OCI-M1 (cell line): ENCODE measurements at regions not wholly inside any gene's neighbourhood (a gene's known extent, or its start where the extent isn't known, plus 50 kb on each side); places are given as distances from the start of the nearest gene placed in this dataset.

Source experiments
- DNase-seq: peaks from one replicate; lab custom pipeline; 2025; lab: John Stamatoyannopoulos, UW

DNA sequence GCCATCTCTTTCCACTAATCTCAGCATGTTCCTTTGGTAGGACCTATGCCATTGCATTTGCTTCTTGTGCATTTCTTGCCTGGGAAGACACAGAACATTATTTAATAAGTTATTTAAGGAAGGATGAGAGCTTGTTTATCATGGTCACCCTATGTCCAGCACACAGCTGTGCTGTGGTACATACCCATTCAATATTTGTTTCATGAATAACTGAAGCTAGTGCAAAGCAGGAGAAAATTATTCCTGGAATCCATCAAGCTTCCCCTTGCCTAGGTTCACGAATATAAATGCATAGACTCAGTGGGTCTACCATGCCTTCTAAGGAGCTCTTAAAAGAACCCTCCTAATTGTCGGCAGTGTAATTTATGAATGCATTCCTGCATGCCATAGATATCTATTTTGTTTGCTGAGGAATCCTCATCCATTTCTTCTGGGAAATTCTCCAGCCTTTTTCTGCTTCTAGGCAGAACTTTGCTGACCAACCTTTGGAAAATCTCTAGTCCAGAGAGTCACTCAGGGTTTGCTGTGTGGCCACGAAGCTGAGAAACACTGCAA, 599.8 kb upstream of the TMEM132C start:
- DNase-seq = no peak

DNA sequence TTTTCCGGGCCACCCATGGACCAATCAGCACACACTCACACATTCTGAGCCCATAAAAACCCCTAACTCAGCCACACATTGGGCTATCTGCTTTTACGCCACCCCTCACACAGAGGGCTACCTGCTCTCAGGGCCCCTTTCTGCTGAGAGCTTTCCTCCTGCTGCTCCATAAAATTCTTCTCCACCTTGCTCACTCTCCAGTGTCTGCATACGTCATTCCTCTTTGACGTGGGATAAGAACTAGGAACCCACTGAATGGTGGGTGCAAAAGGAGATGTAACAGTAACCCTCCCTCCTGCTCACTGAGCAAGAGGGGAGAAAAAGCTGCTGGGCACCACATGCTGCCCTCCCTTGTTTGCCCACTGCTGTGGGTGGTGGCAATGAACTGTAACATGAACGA, 596.7 kb upstream of the TMEM132C start:
- DNase-seq = no peak

DNA sequence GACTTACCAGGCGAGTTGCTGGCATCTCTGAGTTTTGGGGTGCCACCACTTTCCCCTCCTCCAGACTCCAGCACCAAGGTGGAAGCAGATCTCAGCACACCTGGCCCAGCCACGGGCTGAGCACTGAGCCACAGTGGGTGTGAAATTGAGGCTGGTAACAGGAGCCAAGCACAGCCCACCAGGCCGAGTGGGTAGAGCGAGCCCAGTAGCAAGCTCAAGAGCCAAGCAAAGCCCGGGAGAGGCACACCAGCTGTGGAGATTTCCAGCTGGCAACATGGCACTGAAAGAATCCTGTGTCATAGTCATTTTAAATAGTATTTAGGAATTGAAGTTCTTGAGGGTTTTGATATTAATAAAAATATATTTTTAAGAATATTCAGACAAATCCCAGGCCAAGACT, 596.2 kb upstream of the TMEM132C start:
- no peak for DNase-seq

DNA sequence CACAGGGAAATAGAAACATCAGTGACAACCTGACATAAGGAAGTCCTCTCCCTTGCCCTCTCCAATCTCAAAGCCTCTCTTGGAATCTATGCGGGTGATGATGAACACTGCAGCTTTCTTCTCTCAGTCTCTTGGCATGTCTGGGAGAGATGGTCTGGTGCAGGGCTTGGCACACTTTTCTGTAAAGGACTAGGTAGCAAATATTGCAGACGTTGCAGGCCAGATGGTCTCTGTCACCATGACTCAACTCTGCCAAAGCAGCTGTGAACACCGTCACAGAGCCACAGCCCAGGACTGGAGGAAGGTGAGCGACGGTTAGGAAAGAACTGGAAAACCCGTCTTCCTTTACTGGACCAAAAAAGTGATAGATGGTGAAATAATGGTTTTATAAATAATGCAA, 591.0 kb upstream of the TMEM132C start:
- DNase-seq = no peak

DNA sequence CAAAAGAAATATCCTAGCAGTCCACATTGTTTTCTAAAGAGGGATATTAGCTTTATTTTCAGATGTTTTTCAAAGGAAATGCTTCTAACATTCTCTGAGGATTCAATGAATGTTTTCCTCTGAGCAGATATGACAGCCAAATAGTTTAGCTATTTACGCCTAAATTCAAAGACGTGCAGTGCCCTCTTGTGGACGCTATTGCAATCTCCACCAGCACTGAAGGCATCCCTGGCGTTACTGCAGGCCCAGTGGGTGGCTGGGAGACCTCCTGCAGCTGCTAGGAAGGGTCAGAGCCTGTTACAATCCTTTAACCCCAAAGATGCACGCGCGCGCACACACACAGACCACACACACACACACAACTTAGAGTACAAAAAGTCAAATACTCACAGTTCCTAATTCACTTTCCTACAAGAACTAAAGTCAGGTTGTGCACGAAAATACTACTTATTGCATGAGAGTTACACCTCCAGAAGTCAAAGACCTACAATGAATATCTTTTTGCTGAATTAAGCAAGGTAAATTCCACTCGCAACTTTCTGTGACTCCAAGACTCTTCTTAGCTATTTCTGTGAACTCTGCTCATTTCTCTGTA, 589.3 kb upstream of the TMEM132C start:
- DNase-seq = peak; percentile 92

DNA sequence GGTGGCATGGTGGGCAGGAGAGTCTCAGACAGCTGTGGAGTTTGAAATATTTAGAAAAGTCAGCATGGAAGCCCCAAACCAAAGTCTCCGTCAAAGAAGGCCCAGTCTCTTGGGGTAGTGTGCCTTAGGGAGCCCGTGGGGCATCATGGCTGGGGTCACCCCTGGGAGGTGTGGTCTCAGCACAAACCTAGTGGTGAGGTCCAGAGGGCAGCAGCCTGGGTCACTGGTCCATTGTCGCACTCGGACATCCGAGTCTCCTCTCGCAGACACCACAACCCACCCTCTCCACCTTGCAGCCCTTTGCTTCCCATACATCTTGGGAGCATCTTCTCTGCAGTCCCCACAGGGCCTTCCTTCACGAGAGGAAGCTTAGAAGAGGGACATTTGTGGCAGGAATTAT, 588.0 kb upstream of the TMEM132C start:
- DNase-seq = no peak

DNA sequence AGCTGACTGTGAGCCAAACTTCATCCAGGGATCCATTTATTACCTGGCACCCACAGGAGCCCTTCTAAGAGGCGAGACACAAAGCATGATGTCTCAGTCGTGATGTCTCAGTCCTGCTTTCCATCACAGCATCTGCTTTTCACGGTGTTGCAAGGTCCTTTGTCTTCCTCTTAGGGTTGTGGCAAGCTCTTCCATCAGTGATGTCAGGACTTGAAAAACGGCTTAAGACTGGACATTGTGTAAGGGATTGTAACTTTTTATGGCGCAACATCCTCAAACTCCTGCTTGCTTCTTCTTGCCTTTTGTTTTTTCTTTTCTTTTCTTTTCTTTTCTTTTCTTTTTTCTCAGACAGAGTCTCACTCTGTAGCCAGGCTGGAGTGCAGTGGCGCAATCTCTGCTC, 586.5 kb upstream of the TMEM132C start:
- no peak for DNase-seq

DNA sequence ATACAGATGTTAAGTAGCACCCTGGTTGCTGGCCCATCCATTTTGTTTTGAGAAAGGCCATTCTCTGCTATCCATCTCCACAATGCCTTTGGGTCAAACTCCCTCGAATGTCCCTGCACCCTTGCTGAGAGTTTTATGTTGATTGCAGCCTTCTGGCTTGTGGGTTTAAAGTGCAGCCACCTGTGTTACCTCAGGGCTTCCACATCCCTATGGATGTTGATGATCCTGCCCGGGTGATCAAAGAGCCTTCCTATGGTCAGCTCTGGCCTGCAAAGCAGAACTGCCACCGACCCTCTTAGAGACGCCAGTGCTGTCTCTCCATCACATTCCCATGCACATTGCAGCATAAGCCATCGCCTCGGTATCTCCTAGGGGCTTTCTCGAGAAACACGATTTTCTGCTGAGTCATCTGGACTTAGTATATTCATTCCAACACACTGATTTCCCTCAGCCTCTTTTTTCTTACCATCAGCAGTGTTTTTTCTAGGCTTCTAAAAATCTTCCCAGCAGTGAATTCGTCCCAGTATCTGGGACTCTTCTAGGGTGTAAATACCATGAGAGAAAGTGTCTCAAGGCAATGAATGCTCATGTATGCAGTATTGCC, 585.7 kb upstream of the TMEM132C start:
- no peak for DNase-seq

DNA sequence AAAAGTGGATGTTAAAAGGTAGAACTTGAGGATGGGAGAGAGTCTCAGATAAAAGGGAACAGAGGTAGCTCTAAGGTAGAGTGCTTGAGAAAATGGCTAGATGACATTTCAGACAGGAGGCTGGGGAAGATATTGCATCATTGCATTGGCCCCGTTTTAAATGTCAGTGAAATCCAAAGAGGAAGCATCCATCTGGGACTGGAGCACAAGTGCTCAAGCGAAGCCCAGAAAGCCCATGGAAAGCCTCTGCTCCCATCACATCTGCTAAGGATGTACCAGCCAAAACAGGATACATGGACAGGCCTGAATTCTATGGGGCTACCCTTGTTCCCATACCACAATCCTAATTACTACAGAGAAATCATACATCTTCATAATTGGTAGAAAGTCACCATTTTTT, 581.5 kb upstream of the TMEM132C start:
- DNase-seq = no peak

DNA sequence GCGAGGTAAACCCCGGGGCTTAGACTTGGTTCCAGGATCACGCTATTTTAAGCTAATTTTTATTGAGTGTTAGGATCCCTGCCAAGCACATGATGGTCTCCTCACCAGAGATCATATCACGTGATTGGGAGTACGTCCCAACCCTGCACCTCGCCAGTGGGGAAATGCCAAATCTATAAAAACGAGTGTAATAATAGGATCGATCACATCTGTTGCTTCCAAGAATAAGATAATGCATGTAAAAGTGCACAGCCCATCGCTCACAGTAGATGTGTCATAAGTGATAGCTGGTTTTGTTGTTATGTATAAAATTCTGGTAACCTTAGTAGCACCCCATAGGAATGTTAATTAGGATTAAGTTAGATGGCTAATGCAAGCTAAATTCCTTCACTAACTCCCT, 581.0 kb upstream of the TMEM132C start:
- DNase-seq = no peak

DNA sequence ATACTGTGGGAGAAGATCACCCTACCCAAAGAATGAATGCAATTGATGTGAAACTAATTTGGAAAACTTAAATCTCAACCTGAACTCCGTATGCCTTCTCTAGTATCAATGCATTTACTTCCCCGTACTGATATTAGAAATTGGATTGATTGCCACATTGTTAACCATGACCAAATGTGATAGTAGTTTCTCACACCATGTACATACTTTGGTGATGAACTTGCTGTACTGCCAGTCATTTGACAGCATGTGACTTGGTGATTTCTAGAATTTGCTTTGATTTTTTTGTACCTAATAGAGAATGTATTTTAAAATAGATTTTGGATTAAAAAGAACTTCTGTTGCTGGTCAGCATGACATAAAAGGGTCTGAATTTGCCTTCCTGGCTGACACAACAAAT, 579.8 kb upstream of the TMEM132C start:
- DNase-seq = no peak

DNA sequence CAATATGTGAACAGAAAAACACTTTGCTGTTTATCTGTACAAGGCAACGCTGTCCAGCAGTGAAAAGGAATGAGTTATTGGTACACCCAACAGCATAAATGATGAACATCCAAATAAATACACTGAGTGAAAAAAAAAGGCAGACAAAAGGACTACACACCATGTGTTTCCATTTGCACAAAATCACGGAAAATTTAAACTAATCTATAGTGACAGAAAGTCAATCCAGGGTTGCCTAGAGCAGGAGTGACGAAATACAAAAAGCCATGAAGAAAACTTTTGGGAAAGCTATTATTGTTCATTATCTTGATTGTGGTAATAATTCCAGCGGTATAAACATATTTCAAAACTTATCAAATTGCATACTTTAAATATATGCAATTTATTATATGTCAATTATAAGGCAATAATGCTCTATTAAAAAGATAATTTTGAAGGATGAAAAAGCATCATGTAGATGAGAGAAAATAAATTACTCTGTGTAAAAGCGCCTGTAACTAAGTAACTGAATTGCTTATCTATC, 578.0 kb upstream of the TMEM132C start:
- DNase-seq = no peak

DNA sequence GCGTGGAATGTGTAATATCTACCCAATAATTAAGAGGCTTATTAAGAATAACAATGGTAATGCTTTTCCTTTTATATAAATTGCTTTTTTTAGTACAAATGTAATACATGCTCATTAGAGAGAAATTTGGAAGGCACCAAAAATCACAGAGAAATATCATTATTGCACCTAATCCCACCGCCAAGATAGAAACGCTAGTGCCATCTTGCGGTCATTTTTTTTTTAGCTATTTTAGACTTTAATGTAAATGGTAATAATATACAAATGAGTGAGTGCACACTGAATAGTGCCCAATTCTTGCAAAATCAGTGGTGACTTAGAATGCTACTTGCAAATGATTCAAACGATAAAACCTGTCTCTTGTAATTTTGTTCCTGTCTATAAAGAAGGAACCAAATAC, 576.8 kb upstream of the TMEM132C start:
- peak; percentile 69 for DNase-seq

DNA sequence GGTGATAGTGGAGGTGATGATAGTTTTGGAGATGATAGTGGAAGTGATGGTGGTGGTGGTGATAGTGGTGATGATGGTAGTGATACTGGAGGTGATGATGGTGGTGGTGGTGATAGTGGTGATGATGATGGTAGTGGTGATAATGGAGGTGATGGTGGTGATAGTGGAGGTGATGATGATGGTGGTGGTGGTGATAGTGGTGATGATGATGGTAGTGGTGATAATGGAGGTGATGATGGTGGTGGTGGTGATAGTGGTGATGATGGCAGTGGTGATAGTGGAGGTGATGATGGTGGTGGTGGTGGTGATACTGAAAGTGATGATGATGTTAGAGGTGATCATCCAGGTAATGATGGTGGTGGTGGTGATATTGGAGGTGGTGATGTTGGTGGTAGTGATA, 570.0 kb upstream of the TMEM132C start:
- DNase-seq = no peak

DNA sequence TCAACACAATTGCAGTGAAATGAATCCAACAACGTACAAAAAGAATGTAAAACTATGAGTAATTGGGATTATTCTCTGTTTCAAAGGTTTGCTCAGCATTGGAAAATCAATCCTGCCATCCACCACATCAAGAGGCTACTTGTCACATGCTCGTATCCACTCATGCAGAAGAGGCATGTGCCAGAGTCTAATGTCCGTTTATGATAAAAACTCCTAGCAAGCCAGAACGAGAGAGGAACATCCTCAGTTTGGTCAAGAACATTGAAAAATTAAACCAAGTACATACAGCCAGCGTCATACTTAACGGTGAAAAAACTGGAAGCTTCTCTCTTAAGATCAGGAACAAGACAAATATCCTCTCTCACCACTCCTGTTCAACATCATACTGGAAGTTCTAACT, 563.9 kb upstream of the TMEM132C start:
- DNase-seq = no peak

DNA sequence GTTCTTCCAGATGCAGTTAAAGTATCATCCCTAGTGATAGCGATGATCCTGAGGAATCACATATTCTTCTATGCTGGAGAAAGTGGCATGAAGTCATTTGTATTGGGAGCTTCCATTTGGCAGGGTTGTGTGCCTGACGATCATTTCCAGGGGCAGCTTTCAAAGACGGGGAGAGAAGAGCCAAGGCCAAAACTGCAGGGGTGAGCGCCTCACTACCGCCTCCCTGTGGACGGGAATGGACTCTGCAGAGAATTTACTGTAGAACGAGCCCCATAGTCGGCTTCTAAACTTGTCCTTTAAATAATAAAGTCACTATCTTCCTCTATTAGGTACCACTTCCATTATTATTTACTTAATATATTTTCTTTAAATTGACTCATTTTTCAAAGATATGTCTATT, 555.9 kb upstream of the TMEM132C start:
- peak; percentile 42 for DNase-seq

DNA sequence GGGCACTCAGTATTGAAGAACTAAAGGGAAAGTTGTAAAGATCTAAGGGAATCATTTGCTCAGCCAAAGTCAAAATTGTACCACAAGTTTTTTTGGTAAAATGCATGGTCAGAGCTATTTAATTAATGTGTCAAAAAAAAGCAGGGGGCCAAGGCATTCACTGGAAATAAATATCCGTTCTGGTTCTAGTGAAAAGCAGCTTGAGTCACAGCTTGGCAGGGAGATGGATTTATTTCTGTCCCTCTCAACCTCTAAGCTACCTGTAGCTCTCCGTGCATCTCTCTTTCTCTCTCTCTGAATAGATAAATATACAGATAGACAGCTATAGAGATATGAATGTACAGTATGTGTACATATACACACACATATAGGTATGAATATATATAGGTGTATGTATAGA, 554.4 kb upstream of the TMEM132C start:
- no peak for DNase-seq

DNA sequence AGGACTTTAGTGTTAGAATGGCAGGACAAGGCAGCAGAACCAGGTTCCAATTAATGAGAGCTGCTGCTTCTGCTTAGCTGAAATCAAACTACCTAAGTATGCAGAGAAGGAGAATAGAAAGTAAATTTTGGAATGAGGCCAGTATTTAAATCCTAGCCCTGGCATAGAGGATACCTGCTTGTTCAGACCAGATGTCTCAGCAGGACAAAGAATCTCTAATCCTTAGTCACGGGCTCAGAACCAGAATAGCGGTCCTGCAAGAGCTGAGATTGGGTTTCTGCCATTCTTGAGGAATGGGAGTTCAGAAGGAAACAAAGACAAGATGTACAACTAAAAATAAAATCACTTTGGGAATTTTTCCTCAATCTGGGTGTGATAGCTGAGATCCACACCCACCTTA, 550.8 kb upstream of the TMEM132C start:
- no peak for DNase-seq

DNA sequence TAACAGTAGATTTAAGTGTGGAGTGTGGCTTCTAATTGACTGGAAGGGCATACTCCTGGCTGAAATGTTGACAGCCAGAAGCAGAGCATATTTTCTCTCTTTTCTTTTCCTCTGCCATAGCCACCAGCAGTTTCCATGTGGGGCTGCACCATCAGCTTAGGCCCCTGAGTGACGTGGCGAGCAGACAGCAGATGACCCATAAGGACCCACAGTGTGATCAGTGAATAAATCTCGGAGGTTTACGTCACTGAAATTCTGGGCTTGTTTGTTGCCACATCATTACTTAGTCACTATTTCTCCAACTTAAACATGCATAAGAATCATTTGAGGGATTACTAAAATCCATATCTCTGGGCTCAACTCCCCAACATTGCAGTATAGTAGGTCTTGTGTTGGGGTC, 549.7 kb upstream of the TMEM132C start:
- no peak for DNase-seq

DNA sequence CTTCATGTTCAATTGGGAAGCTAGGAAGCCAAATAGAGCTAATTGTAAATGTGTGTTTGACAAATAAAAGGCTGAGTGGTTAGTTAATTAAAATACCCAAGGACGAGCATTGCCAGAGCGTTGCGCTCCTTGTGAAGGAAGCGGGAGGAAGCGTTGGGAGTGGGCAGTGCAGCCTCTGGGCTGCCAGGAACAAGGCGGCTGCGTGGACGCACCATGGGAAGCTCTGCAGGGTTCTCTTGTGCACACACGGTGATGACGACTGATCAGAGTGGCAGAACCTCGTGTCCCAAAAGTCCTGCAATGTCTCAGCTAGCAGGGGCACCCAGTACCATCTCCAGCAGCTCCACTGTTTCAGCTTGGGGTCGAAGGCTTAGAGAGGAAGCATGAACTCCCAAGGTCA, 546.6 kb upstream of the TMEM132C start:
- no peak for DNase-seq

DNA sequence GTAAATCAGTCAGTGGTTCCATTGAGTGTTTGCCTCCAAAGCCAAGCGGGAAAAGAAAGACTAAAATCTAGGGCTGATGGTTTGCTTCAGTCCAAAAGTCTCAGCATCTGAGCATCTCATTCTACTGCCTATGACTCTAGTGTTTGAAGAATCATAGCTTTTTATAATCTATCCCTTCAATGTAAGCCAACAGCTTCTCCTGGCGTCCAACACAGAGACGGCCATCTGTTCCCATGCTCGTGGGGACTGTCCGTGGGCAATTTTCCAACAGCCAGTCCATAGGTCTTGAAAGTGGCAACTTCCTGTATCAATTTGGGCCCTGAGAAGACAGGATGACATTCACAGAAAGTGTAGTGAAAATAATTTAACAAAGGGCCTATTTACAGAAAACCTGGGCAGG, 544.4 kb upstream of the TMEM132C start:
- DNase-seq = no peak

DNA sequence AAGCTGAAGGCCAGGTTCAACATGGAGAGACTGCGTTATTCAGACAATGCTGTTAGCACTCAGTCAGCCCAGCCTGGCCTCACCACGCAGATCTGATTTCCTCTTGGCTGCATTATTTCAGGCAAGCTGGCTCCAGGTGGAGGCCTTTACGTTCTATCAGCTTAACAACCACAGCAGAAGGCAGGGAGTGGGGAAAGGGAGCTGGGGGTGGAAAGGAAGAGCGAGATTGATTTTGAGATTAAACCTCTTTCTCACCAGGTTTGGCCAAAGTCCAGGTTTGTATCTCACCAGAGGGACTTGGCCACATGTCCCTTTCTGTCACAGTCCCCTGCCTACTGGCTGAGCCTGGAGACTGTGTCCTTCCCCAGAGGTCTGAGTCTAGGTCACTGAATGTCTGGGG, 543.7 kb upstream of the TMEM132C start:
- DNase-seq = peak; percentile 93

DNA sequence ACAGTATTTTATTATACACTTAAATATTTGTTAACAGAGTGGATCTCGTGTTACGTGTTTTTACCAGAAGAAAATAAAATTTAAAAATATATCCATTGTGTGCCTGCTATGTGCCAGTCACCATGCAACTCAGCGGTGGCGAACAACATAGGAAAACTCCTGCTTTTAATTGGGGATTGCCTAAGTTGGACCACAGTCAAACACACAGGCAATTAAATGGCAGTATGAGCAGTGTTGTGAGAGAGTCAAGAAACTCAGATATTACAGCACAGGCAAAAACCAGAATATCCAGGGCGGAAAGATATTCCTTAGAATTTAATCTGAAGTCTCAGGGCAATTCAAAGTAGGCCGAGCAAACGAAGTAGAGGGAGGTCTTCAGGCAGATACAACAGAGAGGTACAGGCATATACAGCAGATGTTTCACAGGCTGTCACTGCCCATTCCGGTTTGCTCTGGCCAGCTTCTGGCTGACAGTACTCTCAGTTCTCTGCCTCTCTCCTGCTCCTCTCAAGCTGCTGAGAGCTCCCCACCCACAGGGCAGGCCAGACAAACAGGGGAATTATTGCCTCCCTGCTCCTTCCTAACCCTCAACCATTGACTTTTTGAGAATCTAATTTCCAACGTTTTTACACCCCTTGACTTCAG, 540.2 kb upstream of the TMEM132C start:
- DNase-seq = peak; percentile 21
